Stimulated activated CD8-positive, alpha-beta memory T cell treated with anti-CD3 and anti-CD28 coated beads, Interleukin-7, amount 100 ng/mL, for 24 hours (primary cell): ENCODE measurements at regions not wholly inside any gene's neighbourhood (a gene's known extent, or its start where the extent isn't known, plus 50 kb on each side); places are given as distances from the start of the nearest gene placed in this dataset.
"Not testable (repeated sequence)": the region's sequence is repeated elsewhere in the genome, so short reads cannot be mapped to it uniquely, and the experiment has no call there.

Experiments used
- DNase-seq: peaks from one replicate; pipeline ENCODE4 v3.0.0-alpha.2; 2020; ENCODE audit warnings: low read depth

- DNase-seq, result no peak
Measured at GRCh38 chr1:47491341-47491753, 53.5 kb downstream of the FOXD2 start.

- DNase-seq, result no peak
Measured at GRCh38 chr1:47495176-47495713, 57.4 kb downstream of the FOXD2 start.

- no peak for DNase-seq
Measured at GRCh38 chr1:47498551-47498950, 60.7 kb downstream of the FOXD2 start.

GRCh38 chr1:47501069-47501468 is 63.2 kb downstream of the FOXD2 start:
- no peak for DNase-seq

- no peak for DNase-seq
Measured at GRCh38 chr1:47502746-47503370, 65.0 kb downstream of the FOXD2 start.

- not testable (repeated sequence) for DNase-seq
Measured at GRCh38 chr1:47504840-47505239, 67.0 kb downstream of the FOXD2 start.

- no peak for DNase-seq
Measured at GRCh38 chr1:47505267-47505666, 67.4 kb downstream of the FOXD2 start.

GRCh38 chr1:47506053-47506452 is 68.2 kb downstream of the FOXD2 start:
- DNase-seq, result no peak

GRCh38 chr1:47507144-47507543 is 69.3 kb downstream of the FOXD2 start:
- no peak for DNase-seq

GRCh38 chr1:47507881-47508701 is 70.2 kb downstream of the FOXD2 start:
- DNase-seq, result no peak

- no peak for DNase-seq
Measured at GRCh38 chr1:47508702-47509431, 71.0 kb downstream of the FOXD2 start.

GRCh38 chr1:47510282-47510811 is 72.5 kb downstream of the FOXD2 start:
- DNase-seq, result no peak

GRCh38 chr1:47511825-47512224 is 74.0 kb downstream of the FOXD2 start:
- no peak for DNase-seq

GRCh38 chr1:47513393-47513792 is 75.5 kb downstream of the FOXD2 start:
- DNase-seq, result no peak

- no peak for DNase-seq
Measured at GRCh38 chr1:47514229-47514628, 76.4 kb downstream of the FOXD2 start.

- no peak for DNase-seq
Measured at GRCh38 chr1:47515164-47515789, 77.4 kb downstream of the FOXD2 start.

GRCh38 chr1:47517946-47518345 is 80.1 kb downstream of the FOXD2 start:
- DNase-seq, result no peak

GRCh38 chr1:47519491-47519890 is 81.6 kb downstream of the FOXD2 start:
- no peak for DNase-seq

GRCh38 chr1:47519971-47520370 is 82.1 kb downstream of the FOXD2 start:
- DNase-seq, result no peak

- no peak for DNase-seq
Measured at GRCh38 chr1:47521034-47521881, 83.4 kb downstream of the FOXD2 start.
